SK-N-SH (cell line): ENCODE measurements at regions not wholly inside any gene's neighbourhood (a gene's known extent, or its start where the extent isn't known, plus 50 kb on each side); places are given as distances from the start of the nearest gene placed in this dataset.

Experiments
- CTCF ChIA-PET: fragments of 300-600, 350-600 bp; formaldehyde crosslinking; extraction: SDS; loops from one replicate; lab custom pipeline; 2021; lab: Yijun Ruan, JAX
- POLR2A ChIA-PET: fragments of 350-600 bp; sonication (Branson Sonifier 250); formaldehyde crosslinking; extraction: SDS; loops from one replicate; lab custom pipeline; 2020; ENCODE audit warnings: antibody characterized with exemption, inconsistent platforms; lab: Yijun Ruan, JAX
- DNase-seq: peaks from one replicate; pipeline ENCODE4 v3.0.0; 2012
- H2AFZ ChIP-seq: fragments of 200-600 bp; sonication (generic); 2 replicates; pipeline ENCODE4 v1.8.1; 2016; ENCODE audit warnings: antibody characterized with exemption, mild to moderate bottlenecking, low read depth
- H3F3A ChIP-seq: fragments of 200-600 bp; sonication (generic); replicated peaks from 2 replicates; pipeline ENCODE3; 2016; ENCODE audit warnings: antibody characterized with exemption, mild to moderate bottlenecking; ENCODE audit not compliant: insufficient read depth
- H3K27ac ChIP-seq, 2 experiments: fragments of 200-500 bp in 1 of 2; fragments of 200-600 bp in 1 of 2; sonication (Bioruptor generic) in 1 of 2; sonication (generic), shearing (Covaris generic) in 1 of 2; 2 replicates each; pipeline versions ENCODE4 v1.5.1 to v1.6.1; 2014 to 2016; ENCODE audit warnings: low read depth in 2 of 2, inconsistent platforms in 1 of 2, low read length in 1 of 2, mild to moderate bottlenecking in 1 of 2, mixed read lengths in 1 of 2
- H3K27me3 ChIP-seq: fragments of 200-600 bp; sonication (generic), shearing (Covaris generic); 2 replicates; pipeline ENCODE4 v1.6.1; 2016; ENCODE audit warnings: mixed run types; ENCODE audit not compliant: insufficient read depth
- H3K36me3 ChIP-seq, 2 experiments: fragments of 200-500 bp in 1 of 2; fragments of 200-600 bp in 1 of 2; sonication (Bioruptor generic) in 1 of 2; sonication (generic) in 1 of 2; replicated peaks in 1 of 2; 2 replicates each; pipeline versions ENCODE3 to v1.5.1; 2014 to 2016; ENCODE audit warnings: low read length in 1 of 2, mild to moderate bottlenecking in 1 of 2; ENCODE audit not compliant: insufficient read depth in 2 of 2, control insufficient read depth in 1 of 2
- H3K4me1 ChIP-seq, 2 experiments: fragments of 200-500 bp in 1 of 2; fragments of 200-600 bp in 1 of 2; sonication (Bioruptor generic) in 1 of 2; sonication (generic), shearing (Covaris generic) in 1 of 2; 2 replicates each; pipeline versions ENCODE4 v1.5.1 to v1.6.1; 2014 to 2016; ENCODE audit warnings: low read depth in 1 of 2, low read length in 1 of 2, mixed run types in 1 of 2; ENCODE audit not compliant: insufficient read depth in 2 of 2, control insufficient read depth in 1 of 2
- H3K4me2 ChIP-seq: fragments of 200-600 bp; sonication (generic), shearing (Covaris generic); 2 replicates; pipeline ENCODE4 v1.6.1; 2017; ENCODE audit warnings: mixed run types
- H3K4me3 ChIP-seq, 2 experiments: fragments of 200-500 bp in 1 of 2; fragments of 200-600 bp in 1 of 2; sonication (Bioruptor generic) in 1 of 2; sonication (generic), shearing (Covaris generic) in 1 of 2; 2 replicates each; pipeline versions ENCODE4 v1.5.1 to v1.8.1; 2014 to 2016; ENCODE audit warnings: low read depth in 2 of 2, inconsistent platforms in 1 of 2, low read length in 1 of 2, mild to moderate bottlenecking in 1 of 2, mixed read lengths in 1 of 2, moderate library complexity in 1 of 2
- H3K79me2 ChIP-seq: fragments of 200-600 bp; sonication (generic); 2 replicates; pipeline ENCODE4 v1.8.1; 2017; ENCODE audit warnings: mild to moderate bottlenecking; ENCODE audit not compliant: insufficient read depth
- H3K9ac ChIP-seq: fragments of 200-600 bp; sonication (generic); 2 replicates; pipeline ENCODE4 v1.6.1; 2017; ENCODE audit warnings: mixed run types
- H3K9me2 ChIP-seq: fragments of 200-600 bp; sonication (generic); 2 replicates; pipeline ENCODE4 v1.6.1; 2017; ENCODE audit warnings: mixed run types
- H3K9me3 ChIP-seq: fragments of 200-600 bp; sonication (generic); 2 replicates; pipeline ENCODE4 v1.6.1; 2017; ENCODE audit warnings: mixed run types, mild to moderate bottlenecking, moderate library complexity
- H4K20me1 ChIP-seq: fragments of 200-600 bp; sonication (generic); 2 replicates; pipeline ENCODE4 v1.6.1; 2017; ENCODE audit warnings: mild to moderate bottlenecking, mixed run types; ENCODE audit not compliant: insufficient read depth
- GABPA ChIP-seq: IDR thresholded peaks from 2 replicates; pipeline ENCODE4 v1.4.0; 2012; ENCODE audit warnings: low read depth, mild to moderate bottlenecking
- GATA2 ChIP-seq: sonication (generic); formaldehyde crosslinking; IDR thresholded peaks from 2 replicates; pipeline ENCODE4 v1.5.0; 2020; ENCODE audit warnings: mild to moderate bottlenecking, missing genetic modification reagents
- JUND ChIP-seq: IDR thresholded peaks from 2 replicates; pipeline ENCODE4 v1.4.0; 2012
- MAX ChIP-seq: IDR thresholded peaks from 2 replicates; pipeline ENCODE4 v1.4.0; 2012; ENCODE audit warnings: low read depth
- NFIC ChIP-seq: IDR thresholded peaks from 2 replicates; pipeline ENCODE4 v1.4.0; 2012; ENCODE audit warnings: borderline replicate concordance
- NRF1 ChIP-seq: IDR thresholded peaks from 2 replicates; pipeline ENCODE4 v1.6.1; 2012; ENCODE audit warnings: low read depth, mild to moderate bottlenecking, low read length
- POLR2AphosphoS5 ChIP-seq: IDR thresholded peaks from 2 replicates; pipeline ENCODE4 v1.6.1; 2012; ENCODE audit warnings: low read depth, low read length
- RAD21 ChIP-seq: IDR thresholded peaks from 2 replicates; pipeline ENCODE4 v1.6.1; 2012; ENCODE audit warnings: mild to moderate bottlenecking, low read length
- RCOR1 ChIP-seq: fragments of 150-350 bp; IDR thresholded peaks from 2 replicates; pipeline ENCODE4 v1.6.1; 2017; ENCODE audit warnings: antibody characterized with exemption, low read length
- RXRA ChIP-seq: IDR thresholded peaks from 2 replicates; pipeline ENCODE4 v1.4.0; 2012; ENCODE audit warnings: low read depth, mild to moderate bottlenecking, borderline replicate concordance
- TCF12 ChIP-seq: IDR thresholded peaks from 2 replicates; pipeline ENCODE4 v1.4.0; 2012
- TEAD4 ChIP-seq: IDR thresholded peaks from 2 replicates; pipeline ENCODE4 v1.4.0; 2012; ENCODE audit warnings: mild to moderate bottlenecking, borderline replicate concordance; ENCODE audit not compliant: insufficient read depth
- WGBS: methylation state at CpG from one replicate; pipeline ENCODE4 v1.1.6; 2017; ENCODE audit warnings: low lambda C conversion rate; 5-methylcytosine and 5-hydroxymethylcytosine counted together
- TF ChIP-seq, protein P1 (sequence below): fragments of 150-350 bp; IDR thresholded peaks from 2 replicates; pipeline ENCODE4 v1.6.1; 2017; ENCODE audit warnings: antibody characterized with exemption, low read length, low read depth, borderline replicate concordance
- TF ChIP-seq, protein P2 (sequence below): IDR thresholded peaks from 2 replicates; pipeline ENCODE4; 2012

DNA sequence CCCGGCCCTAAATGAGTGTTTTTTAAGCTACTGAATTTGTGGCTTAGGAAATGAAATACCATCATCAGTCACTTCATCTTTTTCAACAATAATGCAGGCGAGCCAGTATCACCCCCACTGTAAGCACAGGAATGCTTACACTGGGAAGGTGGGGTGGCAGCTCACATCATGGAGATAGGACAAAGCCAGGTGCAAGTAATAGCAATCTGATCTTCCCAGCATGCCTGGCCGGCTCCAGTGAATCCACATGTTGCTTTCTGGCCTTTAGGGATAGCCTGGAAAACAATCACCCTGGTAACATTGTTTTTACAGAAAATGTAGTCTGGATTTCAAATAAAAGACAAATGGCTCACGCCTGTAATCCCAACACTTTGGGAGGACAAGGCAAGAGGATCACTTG lies 140.9 kb upstream of the SOD1 start:
- no peaks in the 10 kb centered on the region for H3K36me3 ChIP-seq
- DNase-seq = no peak
- H3K4me3 ChIP-seq = no peak overlapping the region
- H3K9me3 ChIP-seq = no peaks in the 10 kb centered on the region
- TF ChIP-seq NFIC (no peak), GABPA (no peak), GATA2 (no peak)
- no peak overlapping the region for H3K4me2 ChIP-seq
- no peaks in the 10 kb centered on the region for H4K20me1 ChIP-seq
- no peaks in the 10 kb centered on the region for H3F3A ChIP-seq
- H3K79me2 ChIP-seq = no peaks in the 10 kb centered on the region
- ChIA-PET POLR2A (no interaction called here), CTCF (interaction anchor here (0.9 to 5.8 kb wide), 2 partner anchors 62 to 419 kb away, joined by 3 to 26 read pairs; no protein-coding TSS in a partner anchor)
- H3K27ac ChIP-seq = no peak overlapping the region
- WGBS = 75% methylated on average over 4 of the region's 4 CpGs
- no peaks in the 10 kb centered on the region for H3K27me3 ChIP-seq
- peaks cover 0 to 16% of the 10 kb centered on the region in 2 experiments; a peak in 1 of 4 replicates for H3K4me1 ChIP-seq
- no peaks in the 10 kb centered on the region for H3K9me2 ChIP-seq
- H2AFZ ChIP-seq = no peak overlapping the region
- H3K9ac ChIP-seq = no peak overlapping the region

DNA sequence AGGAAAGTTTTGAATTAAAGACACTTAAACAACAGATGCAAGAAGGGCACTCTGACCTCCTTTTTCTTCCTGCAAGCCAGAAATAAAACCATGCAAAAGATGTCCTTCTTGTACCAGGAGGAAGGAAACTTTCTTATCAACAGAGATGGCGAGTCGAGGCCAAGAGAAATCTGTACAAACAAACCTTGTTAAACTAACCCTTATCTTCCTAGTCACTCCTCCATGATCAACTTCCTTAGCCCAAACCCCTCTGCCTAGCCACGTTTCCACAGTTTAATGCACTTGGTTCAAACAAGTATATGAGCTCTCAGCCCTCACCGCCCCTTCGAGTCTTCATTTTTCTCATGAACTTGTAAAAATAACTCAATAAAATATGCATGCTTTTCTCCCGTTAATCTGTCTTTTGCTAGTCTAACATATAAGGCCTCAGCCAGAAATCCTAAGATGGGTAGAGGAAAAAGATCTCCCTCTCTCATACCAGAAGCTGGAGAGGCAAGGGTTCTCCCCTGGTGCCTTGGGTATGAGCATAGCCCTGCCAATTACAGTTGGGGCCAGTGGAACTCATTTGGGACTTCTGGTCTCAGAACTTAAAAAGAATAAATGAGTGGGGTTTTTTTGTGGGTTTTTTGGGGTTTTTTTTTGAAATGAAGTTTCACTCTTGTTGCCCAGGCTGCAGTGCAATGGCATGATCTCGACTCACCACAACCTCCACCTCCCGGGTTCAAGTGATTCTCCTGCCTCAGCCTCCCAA lies 141.7 kb upstream of the SOD1 start:
- peaks cover 0 to 16% of the 10 kb centered on the region in 2 experiments; a peak in 1 of 4 replicates for H3K4me1 ChIP-seq

More for the DNA sequence above, 141.7 kb upstream of the SOD1 start:
- no peaks in the 10 kb centered on the region for H3K79me2 ChIP-seq
- H2AFZ ChIP-seq = no peak overlapping the region
- H3K27ac ChIP-seq = no peak overlapping the region
- POLR2A ChIA-PET = no interaction called here
- H3F3A ChIP-seq = no peaks in the 10 kb centered on the region
- no peak overlapping the region for H3K4me3 ChIP-seq
- H3K9ac ChIP-seq = no peak overlapping the region
- no peak overlapping the region for H3K4me2 ChIP-seq
- TF ChIP-seq TCF12 (no peak), RCOR1 (no peak), MAX (no peak), RAD21 (no peak), POLR2AphosphoS5 (no peak), JUND (no peak), NRF1 (no peak), RXRA (no peak), TEAD4 (no peak)
- TF ChIP-seq, protein P1, sequence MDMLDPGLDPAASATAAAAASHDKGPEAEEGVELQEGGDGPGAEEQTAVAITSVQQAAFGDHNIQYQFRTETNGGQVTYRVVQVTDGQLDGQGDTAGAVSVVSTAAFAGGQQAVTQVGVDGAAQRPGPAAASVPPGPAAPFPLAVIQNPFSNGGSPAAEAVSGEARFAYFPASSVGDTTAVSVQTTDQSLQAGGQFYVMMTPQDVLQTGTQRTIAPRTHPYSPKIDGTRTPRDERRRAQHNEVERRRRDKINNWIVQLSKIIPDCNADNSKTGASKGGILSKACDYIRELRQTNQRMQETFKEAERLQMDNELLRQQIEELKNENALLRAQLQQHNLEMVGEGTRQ = no peak
- TF ChIP-seq, protein P2, sequence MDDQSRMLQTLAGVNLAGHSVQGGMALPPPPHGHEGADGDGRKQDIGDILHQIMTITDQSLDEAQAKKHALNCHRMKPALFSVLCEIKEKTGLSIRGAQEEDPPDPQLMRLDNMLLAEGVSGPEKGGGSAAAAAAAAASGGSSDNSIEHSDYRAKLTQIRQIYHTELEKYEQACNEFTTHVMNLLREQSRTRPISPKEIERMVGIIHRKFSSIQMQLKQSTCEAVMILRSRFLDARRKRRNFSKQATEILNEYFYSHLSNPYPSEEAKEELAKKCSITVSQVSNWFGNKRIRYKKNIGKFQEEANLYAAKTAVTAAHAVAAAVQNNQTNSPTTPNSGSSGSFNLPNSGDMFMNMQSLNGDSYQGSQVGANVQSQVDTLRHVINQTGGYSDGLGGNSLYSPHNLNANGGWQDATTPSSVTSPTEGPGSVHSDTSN = no peak
- 74% methylated on average over 8 of the region's 8 CpGs for WGBS
- no peaks in the 10 kb centered on the region for H4K20me1 ChIP-seq
- no peaks in the 10 kb centered on the region for H3K27me3 ChIP-seq
- H3K36me3 ChIP-seq = no peaks in the 10 kb centered on the region
- H3K9me3 ChIP-seq = no peaks in the 10 kb centered on the region
- no peaks in the 10 kb centered on the region for H3K9me2 ChIP-seq
- DNase-seq = no peak
- CTCF ChIA-PET = interaction anchor here (0.6 to 5.8 kb wide), 3 partner anchors 12 to 419 kb away, joined by 3 to 26 read pairs (median 3); no protein-coding TSS in a partner anchor
